CD4-positive, alpha-beta T cell (primary cell): ENCODE measurements at regions not wholly inside any gene's neighbourhood (a gene's known extent, or its start where the extent isn't known, plus 50 kb on each side); places are given as distances from the start of the nearest gene placed in this dataset.

Experiments
- ATAC-seq: fragments of 200-7000 bp; cut with Tn5 transposase; one replicate; pipeline ENCODE4 v1.10.0; 2022; ENCODE audit warnings: mild to moderate bottlenecking; ENCODE audit not compliant: poor library complexity
- CTCF ChIA-PET: fragments of 350-600 bp; sonication (Branson Sonifier 250); formaldehyde crosslinking; loops from one replicate; lab custom pipeline; 2021; ENCODE audit warnings: antibody characterized with exemption, inconsistent platforms; lab: Charles Lee
- POLR2A ChIA-PET: fragments of 350-600 bp; sonication (Branson Sonifier 250); formaldehyde crosslinking; loops from one replicate; lab custom pipeline; 2021; ENCODE audit warnings: antibody characterized with exemption, inconsistent platforms; lab: Charles Lee
- DNase-seq, 14 experiments: peaks; one replicate each; pipeline ENCODE4 v3.0.0-alpha.2; 2013 to 2020; ENCODE audit warnings: mixed read lengths in 2 of 14
- H3K27ac ChIP-seq, 2 donors: one replicate each; pipeline versions ENCODE4 v1.5.1 to v1.7.0; 2013; ENCODE audit warnings: low read length in 2 of 2, low read depth in 1 of 2, mild to moderate bottlenecking in 1 of 2
- H3K27me3 ChIP-seq, 2 experiments: 1 replicate in 1 of 2; 2 replicates in 1 of 2; pipeline versions ENCODE4 v1.6.1 to v1.7.0; 2013; ENCODE audit warnings: low read length in 2 of 2, control low read depth in 1 of 2, mild to moderate bottlenecking in 1 of 2, moderate library complexity in 1 of 2; ENCODE audit not compliant: insufficient read depth in 2 of 2, control insufficient read depth in 1 of 2
- H3K36me3 ChIP-seq: one replicate; pipeline ENCODE4 v1.6.1; 2013; ENCODE audit warnings: low read length, control low read depth; ENCODE audit not compliant: insufficient read depth
- H3K4me1 ChIP-seq: one replicate; pipeline ENCODE4 v1.6.1; 2013; ENCODE audit warnings: low read length, control low read depth; ENCODE audit not compliant: insufficient read depth
- H3K4me3 ChIP-seq: one replicate; pipeline ENCODE4 v1.5.1; 2013; ENCODE audit warnings: mild to moderate bottlenecking, low read length, moderate library complexity
- H3K9me3 ChIP-seq, 2 experiments: 1 replicate in 1 of 2; 2 replicates in 1 of 2; pipeline versions ENCODE4 v1.6.1 to v1.7.0; 2013; ENCODE audit warnings: low read length in 2 of 2, mild to moderate bottlenecking in 2 of 2, control low read depth in 1 of 2, moderate library complexity in 1 of 2; ENCODE audit not compliant: control insufficient read depth in 1 of 2, insufficient read depth in 1 of 2
- H3K27ac Mint-ChIP-seq: one replicate; pipeline ENCODE4 v1.8.0; 2020; ENCODE audit warnings: mixed read lengths
- H3K27me3 Mint-ChIP-seq: one replicate; pipeline ENCODE4 v1.8.0; 2021; ENCODE audit warnings: mixed read lengths
- H3K36me3 Mint-ChIP-seq: one replicate; pipeline ENCODE4 v1.8.0; 2021; ENCODE audit warnings: low read depth, mixed read lengths
- H3K4me1 Mint-ChIP-seq: one replicate; pipeline ENCODE4 v1.8.0; 2021; ENCODE audit warnings: low read depth, mixed read lengths
- H3K4me3 Mint-ChIP-seq: one replicate; pipeline ENCODE4 v1.8.0; 2020; ENCODE audit warnings: mild to moderate bottlenecking, mixed read lengths
- H3K9me3 Mint-ChIP-seq: one replicate; pipeline ENCODE4 v1.8.0; 2020; ENCODE audit warnings: mixed read lengths
- CTCF ChIP-seq: fragments of 200-600 bp; IDR thresholded peaks from one replicate; pipeline ENCODE4 v1.8.0; 2022; ENCODE audit warnings: antibody characterized with exemption, mild to moderate bottlenecking
- intact Hi-C, 2 experiments: fragments of 100-400 bp; cut with DNase I in 1 of 2; cut with micrococcal nuclease in 1 of 2; formaldehyde crosslinking; loops; one replicate each; pipeline versions ENCODE4 v1.15.1 to v1.9.0; 2023 to 2025; cut with DNase I, micrococcal nuclease

- H3K4me3 ChIP-seq: no peak overlapping the region
- H3K9me3 Mint-ChIP-seq: no peaks in the 10 kb centered on the region
- H3K27ac ChIP-seq: no peak overlapping the region
- POLR2A ChIA-PET: no interaction called here
- no peak overlapping the region for H3K27ac Mint-ChIP-seq
- no peak overlapping the region for H3K4me3 Mint-ChIP-seq
- H3K27me3 Mint-ChIP-seq: no peaks in the 10 kb centered on the region
- ATAC-seq (no peak), DNase-seq (no peak)
- no peaks in the 10 kb centered on the region for H3K36me3 ChIP-seq
- no peaks in the 10 kb centered on the region for H3K4me1 ChIP-seq
- CTCF ChIA-PET: no interaction called here
- no peak for TF ChIP-seq CTCF
- H3K27me3 ChIP-seq: no peaks in the 10 kb centered on the region
- H3K36me3 Mint-ChIP-seq: no peaks in the 10 kb centered on the region
- H3K4me1 Mint-ChIP-seq: no peaks in the 10 kb centered on the region
- H3K9me3 ChIP-seq: no peaks in the 10 kb centered on the region
- intact Hi-C loops: no loop called here
Observed at GRCh38 chr6:122072014-122072647, 327.3 kb upstream of the HSF2 start.

- Histone ChIP-seq H3K36me3 (no peaks in the 10 kb centered on the region), H3K9me3 (no peaks in the 10 kb centered on the region), H3K27ac (no peak overlapping the region), H3K4me3 (no peak overlapping the region), H3K27me3 (no peaks in the 10 kb centered on the region), H3K4me1 (no peaks in the 10 kb centered on the region)
- Mint-ChIP-seq H3K27me3 (no peaks in the 10 kb centered on the region), H3K4me1 (no peaks in the 10 kb centered on the region), H3K9me3 (no peaks in the 10 kb centered on the region), H3K36me3 (no peaks in the 10 kb centered on the region), H3K4me3 (no peak overlapping the region), H3K27ac (no peak overlapping the region)
- ATAC-seq (no peak), DNase-seq (no peak)
- intact Hi-C loops: no loop called here
- ChIA-PET POLR2A (no interaction called here), CTCF (no interaction called here)
- no peak for TF ChIP-seq CTCF
Observed at GRCh38 chr6:122075084-122075838, 324.2 kb upstream of the HSF2 start.

GRCh38 chr6:122075917-122076316, 323.5 kb upstream of the HSF2 start:
- Mint-ChIP-seq H3K27ac (no peak overlapping the region), H3K9me3 (no peaks in the 10 kb centered on the region), H3K27me3 (peaks cover 4% of the 10 kb centered on the region), H3K36me3 (no peaks in the 10 kb centered on the region), H3K4me1 (no peaks in the 10 kb centered on the region), H3K4me3 (no peak overlapping the region)
- ATAC-seq: no peak
- intact Hi-C loops: no loop called here
- H3K4me1 ChIP-seq: no peaks in the 10 kb centered on the region
- no peaks in the 10 kb centered on the region for H3K36me3 ChIP-seq
- no peak overlapping the region for H3K4me3 ChIP-seq
- ChIA-PET CTCF (no interaction called here), POLR2A (no interaction called here)
- H3K9me3 ChIP-seq: no peaks in the 10 kb centered on the region
- no peak overlapping the region for H3K27ac ChIP-seq
- TF ChIP-seq CTCF: no peak
- no peak for DNase-seq
- no peaks in the 10 kb centered on the region for H3K27me3 ChIP-seq
